Panc1 (cell line): ENCODE measurements at regions not wholly inside any gene's neighbourhood (a gene's known extent, or its start where the extent isn't known, plus 50 kb on each side); places are given as distances from the start of the nearest gene placed in this dataset.

Experiments
- ATAC-seq: fragments of 200-7000 bp; cut with Tn5 transposase; 2 replicates; pipeline ENCODE4 v1.9.1; 2020; ENCODE audit warnings: mild to moderate bottlenecking, moderate library complexity
- BruUV-seq: library from RNA; stranded (reverse); fragments of 400-500 nt; replicated peaks from 2 replicates; lab custom pipeline; 2021; lab: Mats Ljungman, UMichigan
- CTCF ChIA-PET: fragments of 300-600 bp; sonication (Branson Sonifier 250); formaldehyde crosslinking; loops from one replicate; lab custom pipeline; 2022; ENCODE audit warnings: antibody characterized with exemption; lab: Charles Lee
- POLR2A ChIA-PET: fragments of 300-600 bp; sonication (Branson Sonifier 250); formaldehyde crosslinking; loops from one replicate; lab custom pipeline; 2022; ENCODE audit warnings: antibody characterized with exemption; lab: Charles Lee
- DNase-seq: peaks from one replicate; pipeline ENCODE4 v3.0.0-alpha.2; 2010; ENCODE audit warnings: low read depth, low spot score
- H3K27ac ChIP-seq: 2 replicates; pipeline ENCODE4 v1.5.1; 2011; ENCODE audit warnings: mild to moderate bottlenecking, low read length, inconsistent platforms
- H3K27me3 ChIP-seq: fragments of 200-500 bp; sonication (Bioruptor generic); 2 replicates; pipeline ENCODE4 v1.6.0; 2014; ENCODE audit warnings: low read length, inconsistent platforms; ENCODE audit not compliant: control insufficient read depth, insufficient read depth
- H3K36me3 ChIP-seq: fragments of 200-500 bp; sonication (Bioruptor generic); 2 replicates; pipeline ENCODE4 v1.5.1; 2014; ENCODE audit warnings: inconsistent platforms, mild to moderate bottlenecking, low read length, moderate library complexity; ENCODE audit not compliant: control insufficient read depth, insufficient read depth
- H3K4me1 ChIP-seq: 2 replicates; pipeline ENCODE4 v1.5.1; 2011; ENCODE audit warnings: inconsistent platforms, mild to moderate bottlenecking, low read length, moderate library complexity; ENCODE audit not compliant: control insufficient read depth, insufficient read depth
- H3K4me3 ChIP-seq, 2 experiments: 2 replicates each; pipeline ENCODE4 v1.5.1; 2011 to 2012; ENCODE audit warnings: low read depth in 2 of 2, low read length in 2 of 2, mild to moderate bottlenecking in 2 of 2, inconsistent platforms in 1 of 2, moderate library complexity in 1 of 2
- H3K9me3 ChIP-seq: fragments of 200-500 bp; sonication (Bioruptor generic); 2 replicates; pipeline ENCODE4 v1.5.1; 2014; ENCODE audit warnings: low read depth, mild to moderate bottlenecking, inconsistent platforms, low read length, moderate library complexity; ENCODE audit not compliant: control insufficient read depth, insufficient read depth
- POLR2AphosphoS5 ChIP-seq: IDR thresholded peaks from 2 replicates; pipeline ENCODE4 v1.6.1; 2012; ENCODE audit warnings: mild to moderate bottlenecking, low read depth, low read length, moderate library complexity
- SIN3A ChIP-seq: IDR thresholded peaks from 2 replicates; pipeline ENCODE4 v1.6.1; 2012; ENCODE audit warnings: low read depth, mild to moderate bottlenecking, low read length, moderate library complexity, borderline replicate concordance; ENCODE audit not compliant: insufficient read depth
- TCF7L2 ChIP-seq: IDR thresholded peaks from 2 replicates; pipeline ENCODE4 v1.6.1; 2011; ENCODE audit warnings: mild to moderate bottlenecking, low read depth, low read length, inconsistent platforms
- in situ Hi-C: cut with HindIII; loops from 2 replicates; pipeline ENCODE4 v1.10.0; 2016; ENCODE audit warnings: low sequenced_read_pairs, low pct_unique_long_range_greater_than_20kb
- intact Hi-C: fragments of 100-400 bp; cut with micrococcal nuclease; formaldehyde crosslinking; loops from one replicate; pipeline ENCODE4 v1.10.0; 2022; ENCODE audit not compliant: unreplicated experiment
- TF ChIP-seq, protein P1 (sequence below): fragments of 450-650 bp; IDR thresholded peaks from 2 replicates; pipeline ENCODE4 v1.5.1; 2017; ENCODE audit warnings: mild to moderate bottlenecking
- TF ChIP-seq, protein P2 (sequence below), 2 experiments: IDR thresholded peaks; 2 replicates each; pipeline ENCODE4 v1.6.1; 2011 to 2012; ENCODE audit warnings: low read depth in 2 of 2, control low read depth in 1 of 2, low read length in 1 of 2, mild to moderate bottlenecking in 1 of 2, moderate library complexity in 1 of 2; ENCODE audit not compliant: insufficient read depth in 1 of 2

DNA sequence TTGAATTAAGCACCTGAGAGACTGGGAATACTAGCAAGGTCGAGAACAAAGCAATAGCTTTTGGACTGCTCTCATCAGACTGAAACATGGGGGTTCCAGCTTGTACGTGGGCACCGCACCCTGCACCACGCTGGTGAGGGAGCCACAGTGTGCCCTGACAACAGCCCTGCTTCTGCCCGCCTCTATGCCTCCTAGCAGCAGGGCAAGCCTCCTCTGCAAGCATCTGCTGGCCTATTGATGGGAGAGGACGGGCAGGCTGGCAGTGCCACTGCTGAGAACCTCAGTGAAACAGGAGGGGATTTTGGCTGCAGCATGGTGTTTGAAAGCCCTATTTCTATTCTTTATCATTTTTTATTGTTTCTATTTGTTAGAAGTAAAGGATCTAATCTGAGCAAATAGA is 146.1 kb upstream of the OTOS start:
- intact Hi-C loops = no loop called here
- Histone ChIP-seq H3K36me3 (no peaks in the 10 kb centered on the region), H3K4me1 (no peaks in the 10 kb centered on the region), H3K27me3 (no peaks in the 10 kb centered on the region; the same call in 1 of the 2 replicates), H3K9me3 (no peaks in the 10 kb centered on the region), H3K4me3 (no peak overlapping the region), H3K27ac (no peak overlapping the region)
- ATAC-seq (no peak), DNase-seq (no peak)
- in situ Hi-C loops = no loop called here
- POLR2A ChIA-PET = no interaction called here
- CTCF ChIA-PET = no interaction called here
- TF ChIP-seq SIN3A (no peak), TCF7L2 (no peak), POLR2AphosphoS5 (no peak)
- TF ChIP-seq, protein P1, sequence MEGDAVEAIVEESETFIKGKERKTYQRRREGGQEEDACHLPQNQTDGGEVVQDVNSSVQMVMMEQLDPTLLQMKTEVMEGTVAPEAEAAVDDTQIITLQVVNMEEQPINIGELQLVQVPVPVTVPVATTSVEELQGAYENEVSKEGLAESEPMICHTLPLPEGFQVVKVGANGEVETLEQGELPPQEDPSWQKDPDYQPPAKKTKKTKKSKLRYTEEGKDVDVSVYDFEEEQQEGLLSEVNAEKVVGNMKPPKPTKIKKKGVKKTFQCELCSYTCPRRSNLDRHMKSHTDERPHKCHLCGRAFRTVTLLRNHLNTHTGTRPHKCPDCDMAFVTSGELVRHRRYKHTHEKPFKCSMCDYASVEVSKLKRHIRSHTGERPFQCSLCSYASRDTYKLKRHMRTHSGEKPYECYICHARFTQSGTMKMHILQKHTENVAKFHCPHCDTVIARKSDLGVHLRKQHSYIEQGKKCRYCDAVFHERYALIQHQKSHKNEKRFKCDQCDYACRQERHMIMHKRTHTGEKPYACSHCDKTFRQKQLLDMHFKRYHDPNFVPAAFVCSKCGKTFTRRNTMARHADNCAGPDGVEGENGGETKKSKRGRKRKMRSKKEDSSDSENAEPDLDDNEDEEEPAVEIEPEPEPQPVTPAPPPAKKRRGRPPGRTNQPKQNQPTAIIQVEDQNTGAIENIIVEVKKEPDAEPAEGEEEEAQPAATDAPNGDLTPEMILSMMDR = no peak
- TF ChIP-seq, protein P2, sequence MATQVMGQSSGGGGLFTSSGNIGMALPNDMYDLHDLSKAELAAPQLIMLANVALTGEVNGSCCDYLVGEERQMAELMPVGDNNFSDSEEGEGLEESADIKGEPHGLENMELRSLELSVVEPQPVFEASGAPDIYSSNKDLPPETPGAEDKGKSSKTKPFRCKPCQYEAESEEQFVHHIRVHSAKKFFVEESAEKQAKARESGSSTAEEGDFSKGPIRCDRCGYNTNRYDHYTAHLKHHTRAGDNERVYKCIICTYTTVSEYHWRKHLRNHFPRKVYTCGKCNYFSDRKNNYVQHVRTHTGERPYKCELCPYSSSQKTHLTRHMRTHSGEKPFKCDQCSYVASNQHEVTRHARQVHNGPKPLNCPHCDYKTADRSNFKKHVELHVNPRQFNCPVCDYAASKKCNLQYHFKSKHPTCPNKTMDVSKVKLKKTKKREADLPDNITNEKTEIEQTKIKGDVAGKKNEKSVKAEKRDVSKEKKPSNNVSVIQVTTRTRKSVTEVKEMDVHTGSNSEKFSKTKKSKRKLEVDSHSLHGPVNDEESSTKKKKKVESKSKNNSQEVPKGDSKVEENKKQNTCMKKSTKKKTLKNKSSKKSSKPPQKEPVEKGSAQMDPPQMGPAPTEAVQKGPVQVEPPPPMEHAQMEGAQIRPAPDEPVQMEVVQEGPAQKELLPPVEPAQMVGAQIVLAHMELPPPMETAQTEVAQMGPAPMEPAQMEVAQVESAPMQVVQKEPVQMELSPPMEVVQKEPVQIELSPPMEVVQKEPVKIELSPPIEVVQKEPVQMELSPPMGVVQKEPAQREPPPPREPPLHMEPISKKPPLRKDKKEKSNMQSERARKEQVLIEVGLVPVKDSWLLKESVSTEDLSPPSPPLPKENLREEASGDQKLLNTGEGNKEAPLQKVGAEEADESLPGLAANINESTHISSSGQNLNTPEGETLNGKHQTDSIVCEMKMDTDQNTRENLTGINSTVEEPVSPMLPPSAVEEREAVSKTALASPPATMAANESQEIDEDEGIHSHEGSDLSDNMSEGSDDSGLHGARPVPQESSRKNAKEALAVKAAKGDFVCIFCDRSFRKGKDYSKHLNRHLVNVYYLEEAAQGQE (IDR thresholded peaks at IDR 0.05; ENCODE audit: insufficient read depth in 1 of 2, low read depth in 2 of 2, low read length in 1 of 2) = no peak
- BruUV-seq = no TSS peak

DNA sequence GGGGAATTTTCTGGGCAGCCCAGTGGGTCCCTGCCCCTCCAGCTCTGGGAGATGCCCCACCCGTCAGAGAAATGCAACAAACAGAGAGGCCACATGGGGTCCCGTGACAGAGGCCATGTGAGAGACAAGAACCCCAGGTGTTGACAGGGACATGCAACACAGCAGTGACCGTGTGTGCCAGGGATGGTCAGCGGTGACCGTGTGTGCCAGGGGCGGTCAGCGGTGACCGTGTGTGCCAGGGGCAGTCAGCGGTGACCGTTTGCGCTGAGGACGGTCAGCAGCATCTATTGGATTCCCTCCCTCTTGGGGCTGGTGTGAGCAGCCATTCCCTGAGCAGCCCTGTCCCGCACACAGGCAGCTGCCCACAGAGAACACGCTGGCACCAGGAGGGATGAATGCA is 146.6 kb upstream of the OTOS start:
- DNase-seq (no peak), ATAC-seq (peak; percentile 61)
- Histone ChIP-seq H3K27me3 (no peaks in the 10 kb centered on the region), H3K4me3 (no peak overlapping the region), H3K27ac (no peak overlapping the region), H3K4me1 (no peaks in the 10 kb centered on the region), H3K36me3 (no peaks in the 10 kb centered on the region), H3K9me3 (no peaks in the 10 kb centered on the region)
- intact Hi-C loops = no loop called here
- CTCF ChIA-PET = no interaction called here
- in situ Hi-C loops = no loop called here
- no TSS peak for BruUV-seq
- POLR2A ChIA-PET = no interaction called here
- TF ChIP-seq, protein P1 = no peak
- TF ChIP-seq, protein P2 (IDR thresholded peaks at IDR 0.05; ENCODE audit: insufficient read depth in 1 of 2, low read depth in 2 of 2, low read length in 1 of 2) = no peak
- TF ChIP-seq TCF7L2 (no peak), POLR2AphosphoS5 (no peak), SIN3A (no peak)
